GM19025 (cell line): ENCODE measurements at regions not wholly inside any gene's neighbourhood (a gene's known extent, or its start where the extent isn't known, plus 50 kb on each side); places are given as distances from the start of the nearest gene placed in this dataset.

ENCODE experiments used
- ATAC-seq: cut with Tn5 transposase; IDR thresholded peaks from one replicate; pipeline ENCODE4 v1.9.1; 2021; ENCODE audit warnings: mild to moderate bottlenecking, low read depth, moderate library complexity; ENCODE audit not compliant: unreplicated experiment

- no peak for ATAC-seq
Observed at GRCh38 chr5:30627945-30628344, 565.5 kb upstream of the CDH6 start.

DNA sequence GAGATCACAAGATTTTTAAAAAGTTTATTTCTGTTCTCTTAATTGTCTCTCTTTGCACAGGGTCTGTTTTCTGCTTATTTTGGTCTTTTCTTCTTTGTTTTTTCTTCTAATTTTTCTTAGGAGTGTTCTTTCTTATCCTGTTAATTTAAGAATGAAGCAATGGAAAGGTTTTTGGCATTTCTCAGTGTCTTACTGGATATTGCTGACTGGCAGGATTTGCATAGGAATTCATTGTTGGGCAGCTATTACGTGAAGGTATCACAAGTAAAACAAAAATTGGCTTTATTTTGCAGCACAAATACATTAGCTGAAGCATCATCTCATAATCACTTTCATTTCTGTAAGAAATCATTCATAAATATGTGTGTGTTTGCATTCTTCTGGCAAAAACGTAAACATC is 566.9 kb upstream of the CDH6 start:
- ATAC-seq: no peak

DNA sequence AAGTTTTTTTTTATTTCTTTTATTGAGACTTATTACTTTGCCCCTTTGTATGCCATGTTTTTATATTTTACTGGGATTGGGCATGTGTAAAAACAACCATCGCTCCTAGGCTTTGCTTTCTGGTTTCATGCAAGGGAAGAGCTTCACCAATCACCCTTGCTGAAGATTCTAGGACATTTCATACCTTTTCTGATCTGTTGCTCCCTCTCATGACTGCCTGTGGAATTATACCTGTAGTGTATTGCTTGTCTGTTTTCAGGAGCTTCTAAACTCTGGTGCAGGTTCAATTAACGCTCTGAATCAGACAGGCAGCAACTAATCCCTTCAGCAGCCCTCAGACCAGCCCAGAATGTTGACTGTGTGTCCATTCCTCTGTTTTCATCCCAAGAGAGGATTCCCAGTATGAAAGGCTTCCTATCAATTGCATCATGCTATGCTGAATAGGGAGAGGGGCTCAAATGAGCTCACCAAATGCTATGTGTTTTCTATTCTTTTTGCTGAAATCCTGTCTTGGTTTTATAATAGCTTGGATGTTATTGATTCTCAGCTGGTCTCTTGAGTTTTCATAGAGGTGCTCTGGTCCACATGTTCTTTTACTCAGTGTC is 572.9 kb upstream of the CDH6 start:
- ATAC-seq: no peak

- ATAC-seq: no peak
Observed at GRCh38 chr5:30608501-30608900, 585.0 kb upstream of the CDH6 start.

GRCh38 chr5:30607301-30607894 is 586.1 kb upstream of the CDH6 start:
- ATAC-seq: no peak

DNA sequence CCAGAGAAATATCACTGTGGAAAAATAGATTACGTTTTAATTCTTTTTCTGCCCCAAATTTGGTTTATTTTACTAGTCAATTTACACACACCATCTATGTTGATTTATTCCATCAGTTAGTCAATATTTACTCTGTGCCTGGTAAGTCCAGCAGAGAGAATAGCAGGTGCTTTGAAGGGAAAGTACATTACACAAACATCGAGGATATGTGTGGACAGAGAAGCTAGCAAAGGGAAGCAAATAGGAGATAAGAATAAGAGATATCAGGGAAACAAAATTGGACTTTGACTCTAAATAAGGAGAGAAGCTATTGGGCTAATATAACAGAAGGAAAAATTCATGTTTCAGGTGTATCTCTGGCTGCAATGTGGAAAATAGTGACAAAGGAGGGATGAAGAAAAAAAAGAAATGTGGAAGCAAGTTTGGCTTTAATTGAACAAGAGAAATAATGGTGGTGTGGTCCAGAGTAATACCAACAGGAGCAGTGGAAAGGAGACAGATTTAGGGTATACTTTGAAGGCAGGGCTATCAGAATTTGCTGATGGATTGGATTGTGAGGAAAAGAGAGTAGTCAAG is 587.7 kb upstream of the CDH6 start:
- ATAC-seq: no peak

DNA sequence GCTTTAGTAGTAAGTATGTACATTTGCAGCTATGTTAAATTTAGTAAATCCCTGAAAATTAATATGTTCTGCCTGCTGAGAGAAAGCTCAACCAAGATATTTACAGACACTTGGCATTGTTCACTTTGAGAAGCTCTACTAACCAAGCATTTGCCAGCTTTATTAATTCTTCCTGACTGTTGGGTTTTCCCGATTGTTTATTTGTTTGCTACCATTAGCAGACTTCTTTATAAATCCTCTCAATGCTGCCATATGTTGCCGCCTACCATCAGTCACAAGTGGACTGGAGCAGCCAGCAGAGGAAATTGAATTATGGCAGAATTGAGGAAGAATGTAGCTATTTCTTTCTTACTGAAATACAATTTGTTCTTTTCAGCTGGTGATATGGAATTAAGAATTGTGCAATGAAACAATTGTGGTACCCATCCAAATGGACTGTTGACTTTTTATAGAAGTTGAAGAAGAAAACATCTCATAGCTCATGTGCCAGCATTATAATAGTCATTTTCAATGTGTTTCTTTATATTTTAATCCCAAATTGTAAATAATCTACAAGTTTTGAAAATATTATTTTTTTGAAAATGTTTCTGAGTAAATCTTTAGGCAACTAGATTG is 588.7 kb upstream of the CDH6 start:
- no peak for ATAC-seq

GRCh38 chr5:30600892-30601291 is 592.6 kb upstream of the CDH6 start:
- no peak for ATAC-seq

- no peak for ATAC-seq
Observed at GRCh38 chr5:30596495-30597064, 596.9 kb upstream of the CDH6 start.

- no peak for ATAC-seq
Observed at GRCh38 chr5:30594331-30594730, 599.2 kb upstream of the CDH6 start.

DNA sequence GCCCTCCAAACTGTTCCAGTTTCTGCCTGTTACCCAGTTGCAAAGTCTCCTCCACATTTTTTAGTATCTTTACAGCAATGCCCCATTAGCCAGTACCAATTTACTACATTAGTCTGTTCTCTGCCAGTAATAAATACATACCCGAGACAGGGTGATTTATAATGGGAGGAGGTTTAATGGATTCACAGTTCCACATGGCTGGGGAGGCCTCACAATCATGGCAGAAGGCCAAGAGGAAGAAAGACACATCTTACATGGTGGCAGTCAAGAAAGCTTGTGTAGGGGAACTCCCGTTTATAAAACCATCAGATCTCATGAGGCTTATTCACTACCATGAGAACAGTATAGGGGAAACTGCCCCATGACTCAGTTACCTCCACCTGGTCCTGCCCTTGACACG is 600.7 kb upstream of the CDH6 start:
- no peak for ATAC-seq

GRCh38 chr5:30581198-30581935 is 612.1 kb upstream of the CDH6 start:
- no peak for ATAC-seq

DNA sequence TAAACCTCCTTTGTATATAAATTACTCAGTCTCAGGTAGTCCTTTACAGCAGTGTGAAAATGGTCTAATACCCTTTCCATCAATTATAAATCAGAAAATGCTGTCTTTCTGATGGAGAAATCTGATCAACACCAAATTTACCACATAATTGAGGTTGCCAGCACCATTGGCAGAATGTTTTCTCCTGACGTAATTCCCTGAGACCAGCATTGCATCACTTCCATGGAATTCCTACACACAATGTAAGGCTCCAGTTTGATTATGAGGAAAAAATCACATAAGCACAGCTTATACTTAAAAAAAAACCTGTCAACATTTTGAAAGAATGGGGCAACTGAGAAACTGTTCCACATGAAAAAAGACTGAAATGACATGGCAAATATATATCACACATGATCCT is 618.7 kb upstream of the CDH6 start:
- ATAC-seq: no peak

DNA sequence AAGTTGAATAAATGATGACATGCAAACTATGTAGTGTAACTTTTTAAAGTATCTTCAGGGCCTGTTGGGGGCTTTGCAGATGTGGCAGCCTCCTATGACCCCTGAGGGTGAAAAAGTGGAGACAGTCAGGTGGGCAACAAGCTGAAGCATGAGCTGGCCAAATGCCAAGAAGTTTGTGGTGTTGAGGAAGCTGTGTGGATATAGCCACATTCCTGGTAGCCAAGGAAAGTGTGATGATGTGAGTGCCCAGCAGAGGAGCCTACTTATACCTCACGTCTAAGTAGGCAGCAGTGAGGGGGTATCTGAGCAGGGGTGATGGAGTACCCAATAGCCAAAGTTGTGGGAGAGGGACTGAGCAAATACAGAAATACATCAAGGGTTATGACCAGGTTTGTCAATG is 621.2 kb upstream of the CDH6 start:
- ATAC-seq: no peak

GRCh38 chr5:30561771-30562170 is 631.7 kb upstream of the CDH6 start:
- ATAC-seq: no peak

DNA sequence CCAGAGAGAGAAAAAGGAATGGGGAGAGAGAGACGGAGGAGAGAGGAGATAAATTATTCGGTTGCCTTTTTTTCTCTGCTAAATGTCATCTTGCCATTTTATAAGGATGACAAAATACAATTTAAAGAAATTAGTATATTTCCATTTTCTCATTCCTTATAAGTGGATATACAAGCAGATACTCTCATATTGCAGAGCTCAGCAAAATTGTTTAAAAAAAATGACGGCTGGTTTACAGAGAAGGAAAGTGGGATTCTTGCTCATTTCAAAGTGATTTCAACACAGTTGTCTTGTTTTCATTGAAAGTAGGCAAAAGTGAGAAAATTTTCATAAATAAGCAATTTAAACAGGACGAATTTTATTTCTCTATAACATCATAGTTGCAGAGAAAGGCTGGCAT is 641.9 kb upstream of the CDH6 start:
- no peak for ATAC-seq

GRCh38 chr5:30548580-30549305 is 644.7 kb upstream of the CDH6 start:
- no peak for ATAC-seq

- ATAC-seq: no peak
Observed at GRCh38 chr5:30540150-30540549, 653.3 kb upstream of the CDH6 start.

GRCh38 chr5:30539004-30539634 is 654.4 kb upstream of the CDH6 start:
- ATAC-seq: no peak

DNA sequence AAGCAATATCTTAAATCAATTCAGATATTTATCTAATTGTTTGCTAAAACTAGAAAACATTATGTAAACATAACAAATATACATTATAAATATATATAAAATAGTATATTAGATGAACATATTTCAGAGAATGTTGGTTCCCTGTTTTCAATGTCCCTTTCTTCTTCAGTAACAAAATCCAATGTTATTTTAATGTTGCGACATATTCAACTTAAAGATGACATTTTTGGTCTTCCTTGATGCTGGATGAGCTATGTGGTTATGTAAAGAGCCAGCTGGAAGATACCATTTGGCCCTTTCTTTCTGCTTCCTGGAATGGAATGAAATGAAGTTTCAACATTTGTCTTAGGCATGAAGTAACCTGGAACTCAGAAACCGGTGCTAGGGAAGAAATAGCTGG is 668.1 kb upstream of the CDH6 start:
- no peak for ATAC-seq
